ENCODE measurements at regions not wholly inside any gene's neighbourhood (a gene's known extent, or its start where the extent isn't known, plus 50 kb on each side); places are given as distances from the start of the nearest gene placed in this dataset.

GRCh38 chr18:10367836-10368235 lies 86.6 kb upstream of the APCDD1 start:
- no peak for DNase-seq

- DNase-seq = peak in 1 of 2 experiments; percentile 4
These were observed 85.7 kb upstream of the APCDD1 start for GRCh38 chr18:10368456-10369453.

- no peak for DNase-seq
These were observed 83.7 kb upstream of the APCDD1 start for GRCh38 chr18:10370716-10371115.

- no peak for DNase-seq
These were observed 83.3 kb upstream of the APCDD1 start for GRCh38 chr18:10371165-10371564.

- no peak for DNase-seq
These were observed 80.2 kb upstream of the APCDD1 start for GRCh38 chr18:10374195-10374594.

GRCh38 chr18:10374636-10375293 lies 79.7 kb upstream of the APCDD1 start:
- DNase-seq = peak in 1 of 2 experiments; percentile 6

GRCh38 chr18:10376731-10377130 lies 77.7 kb upstream of the APCDD1 start:
- peak in 1 of 2 experiments; percentile 77 for DNase-seq

- DNase-seq = no peak
These were observed 76.5 kb upstream of the APCDD1 start for GRCh38 chr18:10377956-10378355.

GRCh38 chr18:10378688-10379420 lies 75.6 kb upstream of the APCDD1 start:
- no peak for DNase-seq

- no peak for DNase-seq
These were observed 74.9 kb upstream of the APCDD1 start for GRCh38 chr18:10379522-10379921.

- DNase-seq = no peak
These were observed 72.9 kb upstream of the APCDD1 start for GRCh38 chr18:10381516-10381915.

GRCh38 chr18:10381951-10382350 lies 72.5 kb upstream of the APCDD1 start:
- no peak for DNase-seq

GRCh38 chr18:10386049-10386448 lies 68.4 kb upstream of the APCDD1 start:
- no peak for DNase-seq

GRCh38 chr18:10386956-10387355 lies 67.5 kb upstream of the APCDD1 start:
- no peak for DNase-seq

GRCh38 chr18:10387399-10387798 lies 67.0 kb upstream of the APCDD1 start:
- DNase-seq = no peak

GRCh38 chr18:10388373-10388772 lies 66.1 kb upstream of the APCDD1 start:
- DNase-seq = no peak

- DNase-seq = no peak
These were observed 62.9 kb upstream of the APCDD1 start for GRCh38 chr18:10391506-10391905.

GRCh38 chr18:10397004-10397403 lies 57.4 kb upstream of the APCDD1 start:
- no peak for DNase-seq

- no peak for DNase-seq
These were observed 55.9 kb upstream of the APCDD1 start for GRCh38 chr18:10398571-10398970.

- no peak for DNase-seq
These were observed 55.0 kb upstream of the APCDD1 start for GRCh38 chr18:10399465-10399864.

- no peak for DNase-seq
These were observed 53.7 kb upstream of the APCDD1 start for GRCh38 chr18:10400534-10401307.

- DNase-seq = no peak
These were observed 52.9 kb upstream of the APCDD1 start for GRCh38 chr18:10401521-10401920.

- no peak for DNase-seq
These were observed 52.5 kb upstream of the APCDD1 start for GRCh38 chr18:10401930-10402329.

Data from NCI-H2081 (cell line).